Gastroesophageal sphincter (tissue), 4 donors: ENCODE measurements at regions not wholly inside any gene's neighbourhood (a gene's known extent, or its start where the extent isn't known, plus 50 kb on each side); places are given as distances from the start of the nearest gene placed in this dataset.
A peak's percentile ranks its signal among the peaks of the same experiment; 100 is the strongest.

ENCODE experiments used
- ATAC-seq: fragments of 150-250 bp; one replicate; pipeline ENCODE4 v1.9.1; 2016; ENCODE audit warnings: mild to moderate bottlenecking, moderate library complexity
- H3K27ac ChIP-seq, 4 donors: fragments of 200-600 bp; sonication (generic) in 3 of 4; 1 replicate in 3 of 4; 2 replicates in 1 of 4; pipeline ENCODE4 v1.5.1; 2016 to 2019
- H3K27me3 ChIP-seq: fragments of 200-600 bp; sonication (generic); one replicate; pipeline ENCODE4 v1.5.1; 2019
- H3K36me3 ChIP-seq, 2 donors: fragments of 200-600 bp; sonication (generic); one replicate each; pipeline ENCODE4 v1.5.1; 2019; ENCODE audit warnings: control low read depth in 1 of 2
- H3K4me1 ChIP-seq, 3 donors: fragments of 200-600 bp; sonication (generic); 1 replicate in 2 of 3; 2 replicates in 1 of 3; pipeline ENCODE4 v1.5.1; 2016 to 2019; ENCODE audit warnings: control low read depth in 2 of 3
- H3K4me3 ChIP-seq, 2 donors: fragments of 200-600 bp; sonication (generic); one replicate each; pipeline ENCODE4 v1.5.1; 2019; ENCODE audit warnings: mild to moderate bottlenecking in 1 of 2, moderate library complexity in 1 of 2
- H3K9me3 ChIP-seq, 3 donors: fragments of 200-600 bp; sonication (generic); one replicate each; pipeline ENCODE4 v1.5.1; 2017 to 2019; ENCODE audit warnings: control low read depth in 2 of 3
- EP300 ChIP-seq: sonication (generic); formaldehyde crosslinking; IDR thresholded peaks from one replicate; pipeline ENCODE4 v1.6.1; 2017; ENCODE audit warnings: antibody characterized with exemption, mild to moderate bottlenecking
- POLR2A ChIP-seq, 2 donors: fragments of 450-650 bp; IDR thresholded peaks; one replicate each; pipeline ENCODE4 v1.6.1; 2017; ENCODE audit warnings: antibody characterized with exemption in 2 of 2, mild to moderate bottlenecking in 2 of 2, moderate library complexity in 1 of 2
- POLR2AphosphoS5 ChIP-seq: sonication (generic); formaldehyde crosslinking; IDR thresholded peaks from one replicate; pipeline ENCODE4 v1.6.1; 2017; ENCODE audit warnings: antibody characterized with exemption
- WGBS, 2 donors: methylation state at CpG; one replicate each; pipeline ENCODE4 v1.1.5; 2018; ENCODE audit warnings: low coverage in 1 of 2; 5-methylcytosine and 5-hydroxymethylcytosine counted together
- TF ChIP-seq, protein P1 (sequence below), 4 experiments: fragments of 200-600 bp in 2 of 4; fragments of 450-650 bp in 2 of 4; sonication (generic) in 1 of 4; IDR thresholded peaks; one replicate each; pipeline ENCODE4 v1.5.1; 2017 to 2019; ENCODE audit warnings: antibody characterized with exemption in 4 of 4, mild to moderate bottlenecking in 2 of 4, moderate library complexity in 2 of 4

DNA sequence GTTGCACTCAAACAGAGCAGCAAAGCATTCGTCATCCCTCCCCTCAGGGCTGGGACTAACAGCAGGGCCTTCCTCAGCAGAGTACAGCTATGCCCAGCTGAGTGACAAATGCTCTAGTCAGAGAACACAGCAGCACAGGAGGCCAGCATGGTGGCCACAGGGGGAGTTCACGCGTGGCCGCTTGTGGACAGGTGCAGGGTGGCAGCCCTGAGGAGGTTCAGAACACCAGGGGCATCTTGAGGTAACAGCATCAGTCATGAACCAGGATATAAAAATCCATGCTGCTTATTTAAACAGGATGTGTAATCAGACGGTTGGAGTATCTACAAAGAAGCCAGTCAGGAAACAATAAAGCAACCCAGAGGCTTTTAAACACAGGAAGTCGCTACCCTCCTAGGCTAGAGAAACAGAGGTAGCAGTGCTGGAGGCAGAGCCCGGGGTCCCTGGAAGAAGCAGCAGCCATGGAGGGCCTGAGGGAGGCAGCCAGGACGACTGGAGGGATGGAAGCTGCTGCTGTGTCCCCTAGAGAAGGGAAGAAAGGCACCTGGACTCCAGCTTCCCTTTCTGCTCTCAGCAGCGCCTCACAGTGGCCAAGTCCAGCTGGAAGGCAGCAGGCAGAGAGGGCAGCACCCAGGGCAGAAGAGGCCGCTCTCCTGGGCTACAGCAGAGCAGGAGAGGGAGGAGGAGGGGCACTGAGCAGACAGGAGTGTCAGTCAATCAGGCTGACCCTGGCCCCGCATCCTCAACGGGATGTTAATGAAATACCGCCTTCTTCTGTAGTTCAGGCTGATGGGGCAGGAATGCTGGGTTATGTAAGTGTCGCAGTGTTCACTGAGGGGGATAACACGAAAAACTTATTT lies 70.8 kb upstream of the UCN3 start:
- 63 to 67% methylated on average over 7 to 14 of the region's 15 CpGs for WGBS, 2 donors
- Histone ChIP-seq H3K4me3 (no peak overlapping the region), H3K36me3 (no peaks in the 10 kb centered on the region), H3K27me3 (peaks cover 7% of the 10 kb centered on the region), H3K9me3 (no peaks in the 10 kb centered on the region), H3K4me1 (peaks cover 0 to 6% (median 0%) of the 10 kb centered on the region in 3 donors), H3K27ac (peak overlapping the region in 2 of 4 donors; percentile 19 to 44)
- no peak for ATAC-seq
- TF ChIP-seq POLR2AphosphoS5, result no peak
- TF ChIP-seq, protein P1, sequence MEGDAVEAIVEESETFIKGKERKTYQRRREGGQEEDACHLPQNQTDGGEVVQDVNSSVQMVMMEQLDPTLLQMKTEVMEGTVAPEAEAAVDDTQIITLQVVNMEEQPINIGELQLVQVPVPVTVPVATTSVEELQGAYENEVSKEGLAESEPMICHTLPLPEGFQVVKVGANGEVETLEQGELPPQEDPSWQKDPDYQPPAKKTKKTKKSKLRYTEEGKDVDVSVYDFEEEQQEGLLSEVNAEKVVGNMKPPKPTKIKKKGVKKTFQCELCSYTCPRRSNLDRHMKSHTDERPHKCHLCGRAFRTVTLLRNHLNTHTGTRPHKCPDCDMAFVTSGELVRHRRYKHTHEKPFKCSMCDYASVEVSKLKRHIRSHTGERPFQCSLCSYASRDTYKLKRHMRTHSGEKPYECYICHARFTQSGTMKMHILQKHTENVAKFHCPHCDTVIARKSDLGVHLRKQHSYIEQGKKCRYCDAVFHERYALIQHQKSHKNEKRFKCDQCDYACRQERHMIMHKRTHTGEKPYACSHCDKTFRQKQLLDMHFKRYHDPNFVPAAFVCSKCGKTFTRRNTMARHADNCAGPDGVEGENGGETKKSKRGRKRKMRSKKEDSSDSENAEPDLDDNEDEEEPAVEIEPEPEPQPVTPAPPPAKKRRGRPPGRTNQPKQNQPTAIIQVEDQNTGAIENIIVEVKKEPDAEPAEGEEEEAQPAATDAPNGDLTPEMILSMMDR (IDR thresholded peaks at IDR 0.05), result peak in 1 of 4 experiments; percentile 39
- TF ChIP-seq POLR2A (IDR thresholded peaks at IDR 0.05), result no peak
- no peak for TF ChIP-seq EP300

DNA sequence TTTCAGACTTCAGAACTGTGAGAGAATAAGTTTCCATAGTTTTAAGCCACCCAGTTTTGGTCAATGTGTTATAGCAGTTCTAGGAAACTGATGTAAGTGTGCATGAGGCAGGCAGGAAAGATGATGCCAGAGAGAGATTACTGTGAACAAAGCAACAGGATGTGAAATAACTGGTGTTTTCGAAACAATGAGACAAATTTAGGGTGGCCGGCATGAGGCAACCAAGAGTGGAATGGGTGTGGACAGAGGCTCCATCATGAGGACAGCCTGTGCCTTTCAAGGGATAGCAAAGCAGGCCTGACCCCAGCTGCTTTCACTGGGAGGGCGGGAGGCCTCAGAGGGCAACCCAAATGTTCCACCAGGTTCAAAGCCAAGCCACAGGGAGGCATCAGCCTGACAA lies 67.3 kb upstream of the UCN3 start:
- no peak overlapping the region for H3K4me3 ChIP-seq
- TF ChIP-seq EP300 (no peak), POLR2AphosphoS5 (no peak), POLR2A (IDR thresholded peaks at IDR 0.05) (no peak)
- TF ChIP-seq, protein P1 (IDR thresholded peaks at IDR 0.05), result peak in 1 of 4 experiments; percentile 8
- peak; percentile 89 for ATAC-seq
- H3K9me3 ChIP-seq, result no peaks in the 10 kb centered on the region
- 60 to 63% methylated on average over 1 to 3 of the region's 3 CpGs for WGBS, 2 donors
- peaks cover 0 to under 1% (median 0%) of the 10 kb centered on the region in 3 donors for H3K4me1 ChIP-seq
- peaks cover 7% of the 10 kb centered on the region for H3K27me3 ChIP-seq
- no peak overlapping the region for H3K27ac ChIP-seq
- H3K36me3 ChIP-seq, result no peaks in the 10 kb centered on the region

DNA sequence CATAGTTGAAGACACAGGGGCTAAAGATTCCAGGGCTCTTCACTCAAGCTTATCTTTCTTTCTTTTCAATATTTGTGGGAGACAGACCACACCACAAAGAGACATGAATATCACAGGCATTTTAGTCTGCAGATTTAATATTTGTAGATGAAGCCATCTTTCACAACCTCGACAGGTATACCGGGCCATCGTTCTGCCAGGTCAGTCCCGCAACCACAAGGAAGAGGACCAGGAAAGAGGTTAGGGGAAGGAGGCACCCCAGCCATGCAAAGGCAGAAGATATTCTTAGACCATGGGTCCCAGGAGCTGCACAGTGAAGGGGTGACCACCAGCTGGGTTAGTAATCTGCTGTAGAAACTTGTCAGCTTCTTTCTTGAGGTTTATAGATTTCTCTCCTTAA lies 66.8 kb upstream of the UCN3 start:
- Histone ChIP-seq H3K27ac (no peak overlapping the region), H3K36me3 (no peaks in the 10 kb centered on the region), H3K4me1 (no peaks in the 10 kb centered on the region), H3K4me3 (no peak overlapping the region), H3K9me3 (no peaks in the 10 kb centered on the region), H3K27me3 (peaks cover 7% of the 10 kb centered on the region)
- ATAC-seq, result no peak
- TF ChIP-seq POLR2AphosphoS5 (no peak), POLR2A (IDR thresholded peaks at IDR 0.05) (no peak), EP300 (no peak)
- TF ChIP-seq, protein P1 (IDR thresholded peaks at IDR 0.05), result no peak
- 93 to 100% methylated on average over 2 to 4 of the region's 4 CpGs for WGBS, 2 donors

DNA sequence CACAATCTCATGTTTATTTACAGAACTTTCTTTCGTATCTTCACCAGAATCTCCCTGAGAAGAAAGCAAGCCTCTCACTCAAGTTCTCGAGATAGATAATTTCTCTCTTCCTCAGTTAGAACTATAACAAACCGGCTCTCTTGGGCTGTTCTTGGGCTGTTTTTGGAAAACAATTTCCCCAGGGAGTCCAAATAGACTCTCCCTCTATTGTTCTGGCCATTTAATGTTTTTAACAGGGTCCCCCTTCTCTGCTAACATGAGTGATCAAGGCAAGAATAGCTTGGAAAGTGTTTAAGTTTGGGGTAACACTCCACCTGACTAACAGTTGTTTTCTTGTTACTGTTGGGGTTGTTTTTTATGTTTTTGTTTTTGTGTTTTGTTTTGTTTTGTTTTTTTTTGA lies 64.8 kb upstream of the UCN3 start:
- Histone ChIP-seq H3K27me3 (peaks cover 5% of the 10 kb centered on the region), H3K4me3 (no peak overlapping the region), H3K27ac (no peak overlapping the region), H3K9me3 (peaks cover 0 to 9% (median 0%) of the 10 kb centered on the region in 3 donors), H3K36me3 (no peaks in the 10 kb centered on the region), H3K4me1 (no peaks in the 10 kb centered on the region)
- no peak for ATAC-seq
- TF ChIP-seq, protein P1 (IDR thresholded peaks at IDR 0.05), result no peak
- TF ChIP-seq EP300, result no peak
- no peak for TF ChIP-seq POLR2A (IDR thresholded peaks at IDR 0.05)
- no peak for TF ChIP-seq POLR2AphosphoS5
- 39 to 58% methylated on average over 3 of the region's 3 CpGs for WGBS, 2 donors

DNA sequence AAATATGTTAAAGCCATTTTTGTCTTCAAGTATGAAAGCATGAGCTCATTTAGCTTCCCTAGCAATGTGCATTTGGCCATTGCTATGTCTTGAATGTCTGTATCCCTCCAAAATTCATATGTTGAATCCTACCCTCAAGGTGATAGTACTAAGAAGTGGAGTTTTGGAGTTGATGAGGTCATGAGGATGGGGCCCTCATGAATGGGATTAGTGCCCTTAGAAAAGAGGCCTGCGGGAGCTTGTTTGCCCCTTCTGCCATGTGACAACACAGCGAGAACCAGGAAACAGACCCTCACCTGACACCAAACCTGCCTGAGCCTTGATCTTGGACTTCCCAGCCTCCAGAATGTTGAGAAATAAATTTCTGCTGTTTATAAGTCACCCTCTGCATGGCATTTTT lies 61.3 kb upstream of the UCN3 start:
- no peaks in the 10 kb centered on the region for H3K36me3 ChIP-seq
- 80 to 95% methylated on average over 1 to 2 of the region's 2 CpGs for WGBS, 2 donors

More for the DNA sequence above, 61.3 kb upstream of the UCN3 start:
- Histone ChIP-seq H3K4me3 (no peak overlapping the region), H3K9me3 (peaks cover 0 to 9% (median 0%) of the 10 kb centered on the region in 3 donors), H3K27me3 (no peaks in the 10 kb centered on the region), H3K27ac (no peak overlapping the region), H3K4me1 (no peaks in the 10 kb centered on the region)
- TF ChIP-seq POLR2AphosphoS5 (no peak), EP300 (no peak), POLR2A (IDR thresholded peaks at IDR 0.05) (no peak)
- TF ChIP-seq, protein P1 (IDR thresholded peaks at IDR 0.05), result no peak
- no peak for ATAC-seq
